ENCODE measurements at regions not wholly inside any gene's neighbourhood (a gene's known extent, or its start where the extent isn't known, plus 50 kb on each side); places are given as distances from the start of the nearest gene placed in this dataset.

DNA sequence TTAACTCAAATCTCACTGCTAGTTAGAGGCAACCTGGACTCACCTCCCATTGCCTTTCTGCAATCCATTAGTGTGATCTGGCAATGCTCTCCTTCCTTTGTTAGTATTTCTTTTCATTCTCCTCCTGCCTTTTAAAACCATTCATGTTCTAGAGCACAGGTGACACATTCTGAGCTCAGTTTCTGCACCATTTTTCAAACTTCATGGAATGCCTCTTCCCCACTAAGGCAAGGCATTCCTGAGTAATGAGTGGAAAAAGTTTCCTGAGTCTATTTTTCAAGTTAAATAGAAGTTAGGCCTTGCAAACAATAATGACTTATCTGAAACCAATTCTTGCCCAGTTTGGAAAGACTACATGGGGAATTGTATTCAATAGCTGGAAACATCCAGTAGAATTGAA lies 1001.8 kb downstream of the BCL11B start:
- no peak overlapping the region for H3K27ac ChIP-seq (replicated peaks in 1 of 4)
- H3K4me3 ChIP-seq = no peak overlapping the region
- no peaks in the 10 kb centered on the region for H3K4me1 ChIP-seq
- H3K27me3 ChIP-seq = peaks cover 0 to 7% (median 0%) of the 10 kb centered on the region in 4 donors
- H3K9me3 ChIP-seq = no peaks in the 10 kb centered on the region
- no peak for DNase-seq (ENCODE audit: extremely low spot score)
- no peaks in the 10 kb centered on the region for H3K36me3 ChIP-seq
- TF ChIP-seq, protein P1, sequence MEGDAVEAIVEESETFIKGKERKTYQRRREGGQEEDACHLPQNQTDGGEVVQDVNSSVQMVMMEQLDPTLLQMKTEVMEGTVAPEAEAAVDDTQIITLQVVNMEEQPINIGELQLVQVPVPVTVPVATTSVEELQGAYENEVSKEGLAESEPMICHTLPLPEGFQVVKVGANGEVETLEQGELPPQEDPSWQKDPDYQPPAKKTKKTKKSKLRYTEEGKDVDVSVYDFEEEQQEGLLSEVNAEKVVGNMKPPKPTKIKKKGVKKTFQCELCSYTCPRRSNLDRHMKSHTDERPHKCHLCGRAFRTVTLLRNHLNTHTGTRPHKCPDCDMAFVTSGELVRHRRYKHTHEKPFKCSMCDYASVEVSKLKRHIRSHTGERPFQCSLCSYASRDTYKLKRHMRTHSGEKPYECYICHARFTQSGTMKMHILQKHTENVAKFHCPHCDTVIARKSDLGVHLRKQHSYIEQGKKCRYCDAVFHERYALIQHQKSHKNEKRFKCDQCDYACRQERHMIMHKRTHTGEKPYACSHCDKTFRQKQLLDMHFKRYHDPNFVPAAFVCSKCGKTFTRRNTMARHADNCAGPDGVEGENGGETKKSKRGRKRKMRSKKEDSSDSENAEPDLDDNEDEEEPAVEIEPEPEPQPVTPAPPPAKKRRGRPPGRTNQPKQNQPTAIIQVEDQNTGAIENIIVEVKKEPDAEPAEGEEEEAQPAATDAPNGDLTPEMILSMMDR (IDR thresholded peaks at IDR 0.05) = no peak
- no peak for TF ChIP-seq POLR2A (IDR thresholded peaks at IDR 0.05; ENCODE audit: low read depth)
- no peak for TF ChIP-seq POLR2AphosphoS5 (IDR thresholded peaks at IDR 0.05)
- no peak for TF ChIP-seq EP300 (IDR thresholded peaks at IDR 0.05)
- intact Hi-C loops (cut with DNase I) = no loop called here

DNA sequence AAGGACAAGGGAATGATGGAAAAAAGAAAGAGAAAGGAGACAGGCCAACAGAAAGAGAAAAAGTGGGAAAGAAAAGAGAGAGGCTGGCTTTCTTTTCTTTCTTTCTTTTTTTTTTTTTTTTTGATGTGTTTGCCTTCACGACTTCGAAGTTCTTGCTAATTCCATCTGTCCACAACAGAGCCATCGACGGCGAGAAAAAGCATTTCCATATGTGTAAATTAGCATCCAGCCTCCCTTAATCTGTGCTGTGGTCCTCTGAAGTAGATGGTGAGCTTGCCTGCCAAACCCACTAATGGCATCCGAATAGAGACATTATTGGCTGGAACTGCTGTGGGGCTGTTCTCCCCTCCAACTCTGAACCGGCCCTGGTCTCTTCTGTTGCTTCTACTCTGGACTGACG lies 997.4 kb downstream of the BCL11B start:
- no peaks in the 10 kb centered on the region for H3K9me3 ChIP-seq
- DNase-seq (ENCODE audit: extremely low spot score) = no peak
- 79% methylated on average over 8 of the region's 8 CpGs for WGBS
- H3K36me3 ChIP-seq = no peaks in the 10 kb centered on the region
- TF ChIP-seq POLR2A (IDR thresholded peaks at IDR 0.05; ENCODE audit: low read depth) (no peak), POLR2AphosphoS5 (IDR thresholded peaks at IDR 0.05) (no peak), EP300 (IDR thresholded peaks at IDR 0.05) (no peak)
- TF ChIP-seq, protein P1 (IDR thresholded peaks at IDR 0.05) = no peak
- no peak overlapping the region for H3K4me3 ChIP-seq
- H3K27me3 ChIP-seq = no peaks in the 10 kb centered on the region
- H3K4me1 ChIP-seq = no peaks in the 10 kb centered on the region
- H3K27ac ChIP-seq (replicated peaks in 1 of 4) = no peak overlapping the region
- intact Hi-C loops (cut with DNase I) = no loop called here

DNA sequence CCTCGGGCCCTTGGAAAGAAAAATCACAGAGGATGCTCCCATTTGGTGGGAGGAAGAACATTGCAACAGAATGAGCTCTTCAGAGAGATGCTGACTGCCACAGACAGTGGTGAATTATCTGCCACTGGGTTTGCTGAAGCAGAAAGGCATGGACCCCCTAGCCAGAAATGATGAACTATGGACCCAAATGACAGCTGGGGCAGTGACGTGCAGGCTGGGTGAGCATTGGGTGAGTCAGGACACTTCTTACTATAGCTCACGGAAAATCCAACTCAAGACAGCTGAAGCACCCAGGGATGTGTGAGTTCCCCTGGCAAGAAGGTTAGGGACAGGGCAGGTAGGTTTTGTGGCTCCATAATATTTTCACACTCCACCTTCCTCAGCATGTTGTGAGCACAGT lies 993.2 kb downstream of the BCL11B start:
- 63% methylated on average over 3 of the region's 3 CpGs for WGBS

DNA sequence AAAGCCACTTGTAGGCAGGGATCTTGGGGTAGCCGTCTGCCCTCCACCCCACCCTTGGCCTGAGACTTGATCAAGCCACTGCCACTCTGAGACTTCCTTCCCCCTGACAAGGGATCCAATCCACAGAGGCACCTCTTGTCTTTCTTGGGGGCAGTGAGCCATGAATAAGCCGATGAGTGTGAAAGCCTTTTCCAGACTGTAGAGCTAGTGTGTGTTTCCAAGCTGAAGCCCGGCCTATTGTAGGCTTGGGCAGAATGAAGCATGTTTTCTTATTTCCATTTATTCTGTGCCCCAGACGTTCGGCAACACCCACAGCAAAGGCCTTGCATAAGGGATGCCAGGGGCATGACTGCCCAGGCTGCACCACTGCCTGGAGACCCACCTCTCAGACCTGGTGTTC lies 991.6 kb downstream of the BCL11B start:
- Histone ChIP-seq H3K9me3 (peaks cover 0 to 4% (median under 1%) of the 10 kb centered on the region in 4 donors), H3K36me3 (no peaks in the 10 kb centered on the region), H3K27me3 (no peaks in the 10 kb centered on the region), H3K27ac (replicated peaks in 1 of 4) (no peak overlapping the region), H3K4me3 (no peak overlapping the region), H3K4me1 (no peaks in the 10 kb centered on the region)
- TF ChIP-seq, protein P1 (IDR thresholded peaks at IDR 0.05) = no peak
- TF ChIP-seq EP300 (IDR thresholded peaks at IDR 0.05) (no peak), POLR2A (IDR thresholded peaks at IDR 0.05; ENCODE audit: low read depth) (no peak)
- peak; percentile 86 for DNase-seq (ENCODE audit: extremely low spot score)
- intact Hi-C loops (cut with DNase I) = no loop called here
- 88% methylated on average over 5 of the region's 5 CpGs for WGBS

More for the DNA sequence above, 993.2 kb downstream of the BCL11B start:
- H3K27ac ChIP-seq (replicated peaks in 1 of 4) = no peak overlapping the region
- DNase-seq (ENCODE audit: extremely low spot score) = no peak
- H3K36me3 ChIP-seq = no peaks in the 10 kb centered on the region
- H3K4me1 ChIP-seq = no peaks in the 10 kb centered on the region
- no peak overlapping the region for H3K4me3 ChIP-seq
- intact Hi-C loops (cut with DNase I) = no loop called here
- no peaks in the 10 kb centered on the region for H3K9me3 ChIP-seq
- H3K27me3 ChIP-seq = no peaks in the 10 kb centered on the region
- TF ChIP-seq POLR2A (IDR thresholded peaks at IDR 0.05; ENCODE audit: low read depth) (no peak), EP300 (IDR thresholded peaks at IDR 0.05) (no peak), POLR2AphosphoS5 (IDR thresholded peaks at IDR 0.05) (no peak)
- TF ChIP-seq, protein P1 (IDR thresholded peaks at IDR 0.05) = no peak

DNA sequence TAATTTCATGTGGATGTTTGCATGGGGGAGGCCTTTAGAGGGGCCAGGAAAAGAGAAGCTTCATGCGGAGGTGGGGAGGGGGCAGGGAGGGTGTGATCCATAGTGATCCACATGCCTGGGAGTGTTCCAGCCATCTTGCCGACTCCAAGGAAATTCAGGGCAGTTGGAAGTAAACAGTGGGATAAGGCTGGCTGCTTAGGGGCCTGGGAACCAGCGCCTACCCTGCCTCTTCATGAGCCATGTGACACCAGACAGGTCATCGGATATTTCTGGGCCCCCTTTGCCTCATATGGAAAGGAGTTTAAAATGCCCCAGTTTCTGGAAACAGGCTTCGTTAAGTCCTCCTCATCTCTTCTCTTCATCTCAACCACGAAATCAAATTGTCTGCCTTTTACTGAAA lies 983.2 kb downstream of the BCL11B start:
- no peaks in the 10 kb centered on the region for H3K4me1 ChIP-seq
- 83% methylated on average over 6 of the region's 6 CpGs for WGBS
- no peaks in the 10 kb centered on the region for H3K36me3 ChIP-seq
- no peaks in the 10 kb centered on the region for H3K27me3 ChIP-seq
- peak; percentile 77 for DNase-seq (ENCODE audit: extremely low spot score)
- intact Hi-C loops (cut with DNase I) = no loop called here
- H3K9me3 ChIP-seq = peaks cover 0 to 10% (median 2%) of the 10 kb centered on the region in 4 donors
- H3K4me3 ChIP-seq = no peak overlapping the region
- TF ChIP-seq, protein P1 (IDR thresholded peaks at IDR 0.05) = no peak
- TF ChIP-seq POLR2AphosphoS5 (IDR thresholded peaks at IDR 0.05) = no peak
- TF ChIP-seq EP300 (IDR thresholded peaks at IDR 0.05) = no peak
- TF ChIP-seq POLR2A (IDR thresholded peaks at IDR 0.05; ENCODE audit: low read depth) = no peak
- no peak overlapping the region for H3K27ac ChIP-seq (replicated peaks in 1 of 4)
